SW 1271 (cell line): ENCODE measurements at regions not wholly inside any gene's neighbourhood (a gene's known extent, or its start where the extent isn't known, plus 50 kb on each side); places are given as distances from the start of the nearest gene placed in this dataset.

Experiments
- DNase-seq, 2 experiments: peaks; one replicate each; lab custom pipeline; 2025; lab: John Stamatoyannopoulos, UW

- DNase-seq, result no peak
Measured at GRCh38 chr17:72024457-72024856, 96.4 kb upstream of the SOX9 start.

GRCh38 chr17:72025113-72025512 lies 95.7 kb upstream of the SOX9 start:
- no peak for DNase-seq

- no peak for DNase-seq
Measured at GRCh38 chr17:72030067-72030899, 90.5 kb upstream of the SOX9 start.

GRCh38 chr17:72031219-72031884 lies 89.5 kb upstream of the SOX9 start:
- no peak for DNase-seq

GRCh38 chr17:72033334-72033733 lies 87.5 kb upstream of the SOX9 start:
- no peak for DNase-seq

GRCh38 chr17:72034000-72034399 lies 86.8 kb upstream of the SOX9 start:
- DNase-seq, result no peak

GRCh38 chr17:72038427-72038826 lies 82.4 kb upstream of the SOX9 start:
- DNase-seq, result no peak

- no peak for DNase-seq
Measured at GRCh38 chr17:72039490-72039889, 81.3 kb upstream of the SOX9 start.

GRCh38 chr17:72046178-72046577 lies 74.6 kb upstream of the SOX9 start:
- DNase-seq, result no peak

GRCh38 chr17:72046643-72047612 lies 73.9 kb upstream of the SOX9 start:
- DNase-seq, result no peak

- DNase-seq, result no peak
Measured at GRCh38 chr17:72049914-72050313, 70.9 kb upstream of the SOX9 start.

GRCh38 chr17:72053036-72053435 lies 67.8 kb upstream of the SOX9 start:
- no peak for DNase-seq

GRCh38 chr17:72053449-72053848 lies 67.4 kb upstream of the SOX9 start:
- no peak for DNase-seq

GRCh38 chr17:72056155-72056554 lies 64.7 kb upstream of the SOX9 start:
- no peak for DNase-seq

- DNase-seq, result no peak
Measured at GRCh38 chr17:72056727-72057290, 64.0 kb upstream of the SOX9 start.

- DNase-seq, result no peak
Measured at GRCh38 chr17:72060084-72060483, 60.7 kb upstream of the SOX9 start.

GRCh38 chr17:72063262-72063661 lies 57.6 kb upstream of the SOX9 start:
- DNase-seq, result no peak

GRCh38 chr17:72063756-72064450 lies 56.9 kb upstream of the SOX9 start:
- no peak for DNase-seq

- DNase-seq, result no peak
Measured at GRCh38 chr17:72064606-72065193, 56.1 kb upstream of the SOX9 start.

GRCh38 chr17:72065556-72065955 lies 55.3 kb upstream of the SOX9 start:
- DNase-seq, result no peak

GRCh38 chr17:72068643-72069042 lies 52.2 kb upstream of the SOX9 start:
- no peak for DNase-seq
